ENCODE measurements at regions not wholly inside any gene's neighbourhood (a gene's known extent, or its start where the extent isn't known, plus 50 kb on each side); places are given as distances from the start of the nearest gene placed in this dataset.

GRCh38 chr12:89927226-89927698 is 218.6 kb upstream of the ATP2B1 start:
- H4K8ac ChIP-seq (replicated peaks; ENCODE audit: insufficient read length, low read depth, low read length) = no peak overlapping the region
- no peak for TF ChIP-seq CTCF (conservative IDR thresholded peaks at IDR 0.05)
- Mint-ChIP-seq H3K27ac (peak overlapping the region in 1 of 3 experiments; percentile 57; a peak in 1 of 7 replicates), H3K4me3 (no peak overlapping the region), H3K36me3 (ENCODE audit: insufficient read depth in 1 of 3, low read depth in 3 of 3) (no peaks in the 10 kb centered on the region), H3K9me3 (no peaks in the 10 kb centered on the region), H3K27me3 (ENCODE audit: low read depth) (no peaks in the 10 kb centered on the region), H3K4me1 (peaks cover 0 to 8% of the 10 kb centered on the region in 2 experiments; a peak in 1 of 4 replicates)
- H2BK15ac ChIP-seq (ENCODE audit: low read depth, low read length) = no peak overlapping the region
- H3K4ac ChIP-seq (ENCODE audit: low read depth, low read length) = no peak overlapping the region
- no peak overlapping the region for H3T11ph ChIP-seq (ENCODE audit: low read length)
- no peak overlapping the region for H2BK20ac ChIP-seq (ENCODE audit: low read depth, low read length, poor library complexity, severe bottlenecking)
- no peak overlapping the region for H3K56ac ChIP-seq (ENCODE audit: insufficient read length, low read depth, low read length)
- H4K5ac ChIP-seq (ENCODE audit: insufficient read length, low read depth, low read length) = no peak overlapping the region
- no peak overlapping the region for H2BK12ac ChIP-seq (ENCODE audit: insufficient read length, low read depth, low read length)
- H3K4me1 ChIP-seq (ENCODE audit: insufficient read depth, low read length) = no peaks in the 10 kb centered on the region
- H2BK5ac ChIP-seq (ENCODE audit: insufficient read length, low read length) = no peak overlapping the region
- H3K18ac ChIP-seq (ENCODE audit: insufficient read length, low read depth, low read length) = no peak overlapping the region
- no peak overlapping the region for H3K27ac ChIP-seq (ENCODE audit: insufficient read length, low read depth, low read length)
- no peak overlapping the region for H3K4me2 ChIP-seq (ENCODE audit: insufficient read depth, insufficient read length, low read length)
- no peak for DNase-seq
- WGBS (ENCODE audit: extremely low coverage, insufficient read length, low lambda C conversion rate) = no CpG with 5 or more reads among the region's 2 CpGs
- no peaks in the 10 kb centered on the region for H3K9me3 ChIP-seq (ENCODE audit: control insufficient read depth, low read depth, low read length)
- H2AK5ac ChIP-seq (ENCODE audit: insufficient read length, low read length) = no peak overlapping the region
- H2AFZ ChIP-seq (ENCODE audit: low read length) = no peak overlapping the region
- no peaks in the 10 kb centered on the region for H3K23me2 ChIP-seq (ENCODE audit: insufficient read length, low read depth, low read length, poor library complexity, severe bottlenecking)
- no peak overlapping the region for H3K23ac ChIP-seq (ENCODE audit: insufficient read length, low read depth, low read length)
- no peak overlapping the region for H4K91ac ChIP-seq (ENCODE audit: insufficient read length, low read depth, low read length)
- H2BK120ac ChIP-seq (ENCODE audit: low read depth, low read length, poor library complexity, severe bottlenecking) = no peak overlapping the region
- H3K79me1 ChIP-seq (ENCODE audit: insufficient read depth, low read depth, low read length, poor library complexity, severe bottlenecking) = no peaks in the 10 kb centered on the region
- H3K14ac ChIP-seq (ENCODE audit: insufficient read depth, low read length) = no peak overlapping the region
- H3K9ac ChIP-seq (ENCODE audit: extremely low read depth, insufficient read length, low read length) = no peak overlapping the region
- no peaks in the 10 kb centered on the region for H3K79me2 ChIP-seq (ENCODE audit: insufficient read depth, low read length)
- no peaks in the 10 kb centered on the region for H3K27me3 ChIP-seq (ENCODE audit: insufficient read depth, low read length)
- H4K20me1 ChIP-seq (ENCODE audit: control insufficient read depth, insufficient read depth, insufficient read length) = no peaks in the 10 kb centered on the region

Measured in H9 (cell line).